Transverse colon (tissue), 3 donors: ENCODE measurements at regions not wholly inside any gene's neighbourhood (a gene's known extent, or its start where the extent isn't known, plus 50 kb on each side); places are given as distances from the start of the nearest gene placed in this dataset.

ENCODE experiments used
- POLR2A ChIP-seq: fragments of 450-650 bp; IDR thresholded peaks from one replicate; pipeline ENCODE4 v1.6.1; 2016; ENCODE audit warnings: antibody characterized with exemption, mild to moderate bottlenecking, moderate library complexity
- TF ChIP-seq, protein P1 (sequence below), 5 experiments: fragments of 200-600 bp in 3 of 5; fragments of 450-650 bp in 2 of 5; sonication (generic) in 3 of 5; IDR thresholded peaks; 1 replicate in 2 of 5; 2 replicates in 3 of 5; pipeline ENCODE4 v1.5.1; 2016 to 2017; ENCODE audit warnings: antibody characterized with exemption in 5 of 5, inconsistent platforms in 3 of 5, mild to moderate bottlenecking in 2 of 5, moderate library complexity in 1 of 5

DNA sequence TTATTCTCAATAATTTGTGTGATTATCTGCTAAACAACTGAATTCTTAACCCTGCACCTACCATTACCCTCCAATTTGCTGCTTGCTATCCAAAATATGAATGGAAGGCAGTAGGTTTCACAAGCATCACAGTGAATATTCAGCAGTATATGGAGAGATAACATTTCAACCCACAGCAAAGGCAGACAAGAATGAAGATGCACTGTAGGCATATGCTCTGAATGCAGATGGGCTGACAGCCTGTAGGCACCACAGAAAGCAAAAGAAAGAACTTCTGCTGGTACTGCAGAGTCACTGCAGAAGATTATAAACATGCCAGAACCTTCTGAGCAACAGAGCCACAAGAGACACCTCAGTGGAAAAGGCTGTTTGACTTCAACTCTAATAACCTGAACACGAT lies 63.6 kb upstream of the SLC12A2 start:
- TF ChIP-seq, protein P1, sequence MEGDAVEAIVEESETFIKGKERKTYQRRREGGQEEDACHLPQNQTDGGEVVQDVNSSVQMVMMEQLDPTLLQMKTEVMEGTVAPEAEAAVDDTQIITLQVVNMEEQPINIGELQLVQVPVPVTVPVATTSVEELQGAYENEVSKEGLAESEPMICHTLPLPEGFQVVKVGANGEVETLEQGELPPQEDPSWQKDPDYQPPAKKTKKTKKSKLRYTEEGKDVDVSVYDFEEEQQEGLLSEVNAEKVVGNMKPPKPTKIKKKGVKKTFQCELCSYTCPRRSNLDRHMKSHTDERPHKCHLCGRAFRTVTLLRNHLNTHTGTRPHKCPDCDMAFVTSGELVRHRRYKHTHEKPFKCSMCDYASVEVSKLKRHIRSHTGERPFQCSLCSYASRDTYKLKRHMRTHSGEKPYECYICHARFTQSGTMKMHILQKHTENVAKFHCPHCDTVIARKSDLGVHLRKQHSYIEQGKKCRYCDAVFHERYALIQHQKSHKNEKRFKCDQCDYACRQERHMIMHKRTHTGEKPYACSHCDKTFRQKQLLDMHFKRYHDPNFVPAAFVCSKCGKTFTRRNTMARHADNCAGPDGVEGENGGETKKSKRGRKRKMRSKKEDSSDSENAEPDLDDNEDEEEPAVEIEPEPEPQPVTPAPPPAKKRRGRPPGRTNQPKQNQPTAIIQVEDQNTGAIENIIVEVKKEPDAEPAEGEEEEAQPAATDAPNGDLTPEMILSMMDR (IDR thresholded peaks at IDR 0.05) = no peak
- TF ChIP-seq POLR2A = no peak
